Tibial nerve (tissue), 3 donors: ENCODE measurements at regions not wholly inside any gene's neighbourhood (a gene's known extent, or its start where the extent isn't known, plus 50 kb on each side); places are given as distances from the start of the nearest gene placed in this dataset.

Experiments
- POLR2A ChIP-seq, 2 donors: fragments of 450-650 bp; IDR thresholded peaks; one replicate each; pipeline ENCODE4 v1.6.1; 2017; ENCODE audit warnings: antibody characterized with exemption in 2 of 2, mild to moderate bottlenecking in 2 of 2, moderate library complexity in 2 of 2
- TF ChIP-seq, protein P1 (sequence below), 5 experiments: fragments of 200-600 bp in 3 of 5; fragments of 450-650 bp in 2 of 5; sonication (generic) in 3 of 5; IDR thresholded peaks; one replicate each; pipeline ENCODE4 v1.5.1; 2016 to 2019; ENCODE audit warnings: antibody characterized with exemption in 5 of 5, mild to moderate bottlenecking in 3 of 5, moderate library complexity in 2 of 5

GRCh38 chr3:30161375-30161774, 445.0 kb upstream of the TGFBR2 start:
- TF ChIP-seq POLR2A (IDR thresholded peaks at IDR 0.05): no peak
- TF ChIP-seq, protein P1, sequence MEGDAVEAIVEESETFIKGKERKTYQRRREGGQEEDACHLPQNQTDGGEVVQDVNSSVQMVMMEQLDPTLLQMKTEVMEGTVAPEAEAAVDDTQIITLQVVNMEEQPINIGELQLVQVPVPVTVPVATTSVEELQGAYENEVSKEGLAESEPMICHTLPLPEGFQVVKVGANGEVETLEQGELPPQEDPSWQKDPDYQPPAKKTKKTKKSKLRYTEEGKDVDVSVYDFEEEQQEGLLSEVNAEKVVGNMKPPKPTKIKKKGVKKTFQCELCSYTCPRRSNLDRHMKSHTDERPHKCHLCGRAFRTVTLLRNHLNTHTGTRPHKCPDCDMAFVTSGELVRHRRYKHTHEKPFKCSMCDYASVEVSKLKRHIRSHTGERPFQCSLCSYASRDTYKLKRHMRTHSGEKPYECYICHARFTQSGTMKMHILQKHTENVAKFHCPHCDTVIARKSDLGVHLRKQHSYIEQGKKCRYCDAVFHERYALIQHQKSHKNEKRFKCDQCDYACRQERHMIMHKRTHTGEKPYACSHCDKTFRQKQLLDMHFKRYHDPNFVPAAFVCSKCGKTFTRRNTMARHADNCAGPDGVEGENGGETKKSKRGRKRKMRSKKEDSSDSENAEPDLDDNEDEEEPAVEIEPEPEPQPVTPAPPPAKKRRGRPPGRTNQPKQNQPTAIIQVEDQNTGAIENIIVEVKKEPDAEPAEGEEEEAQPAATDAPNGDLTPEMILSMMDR (IDR thresholded peaks at IDR 0.05): no peak
